Right atrium auricular region (tissue), 2 donors: ENCODE measurements at regions not wholly inside any gene's neighbourhood (a gene's known extent, or its start where the extent isn't known, plus 50 kb on each side); places are given as distances from the start of the nearest gene placed in this dataset.

Experiments used
- DNase-seq: peaks from one replicate; pipeline ENCODE4 v3.0.0-alpha.2; 2019; ENCODE audit warnings: low spot score
- H3K27ac ChIP-seq, 2 donors: fragments of 200-600 bp; sonication (generic); 1 replicate in 1 of 2; 2 replicates in 1 of 2; pipeline ENCODE4 v1.5.1; 2016 to 2019
- H3K27me3 ChIP-seq, 2 donors: fragments of 200-600 bp; sonication (generic); one replicate each; pipeline versions ENCODE4 v1.5.1 to v1.6.0; 2017 to 2019
- H3K36me3 ChIP-seq: fragments of 200-600 bp; sonication (generic); one replicate; pipeline ENCODE4 v1.5.1; 2016
- H3K4me1 ChIP-seq, 2 donors: fragments of 200-600 bp; sonication (generic); one replicate each; pipeline versions ENCODE4 v1.5.1 to v1.6.0; 2017 to 2019
- H3K4me3 ChIP-seq, 2 donors: fragments of 200-600 bp; sonication (generic); 1 replicate in 1 of 2; 2 replicates in 1 of 2; pipeline ENCODE4 v1.5.1; 2017 to 2019; ENCODE audit warnings: mild to moderate bottlenecking in 1 of 2, moderate library complexity in 1 of 2
- H3K9me3 ChIP-seq, 2 donors: fragments of 200-600 bp; sonication (generic); one replicate each; pipeline ENCODE4 v1.5.1; 2019
- TF ChIP-seq, protein P1 (sequence below), 2 donors: fragments of 200-600 bp; sonication (generic); IDR thresholded peaks; one replicate each; pipeline ENCODE4 v1.5.1; 2019; ENCODE audit warnings: antibody characterized with exemption in 2 of 2

DNA sequence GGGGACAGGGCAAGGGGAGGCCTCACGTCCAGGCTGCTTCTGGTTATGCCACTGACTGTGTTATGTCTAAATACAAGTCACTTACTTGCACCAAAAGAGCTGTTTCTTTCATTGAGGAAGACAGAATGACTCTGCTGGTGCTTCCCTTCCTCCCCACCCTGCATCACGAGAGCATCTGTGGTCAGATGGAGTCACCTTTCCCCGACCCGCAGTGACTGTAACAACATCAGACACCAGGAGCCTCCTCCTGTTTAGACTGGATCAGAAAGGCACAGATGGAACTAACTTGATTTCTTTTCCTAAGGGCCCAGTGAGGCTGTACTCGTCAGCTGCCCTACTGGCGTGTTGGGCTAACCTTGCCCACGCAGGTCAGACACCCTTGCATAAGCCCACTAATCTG is 90.3 kb upstream of the ZNF536 start:
- H3K4me1 ChIP-seq, result no peaks in the 10 kb centered on the region
- TF ChIP-seq, protein P1, sequence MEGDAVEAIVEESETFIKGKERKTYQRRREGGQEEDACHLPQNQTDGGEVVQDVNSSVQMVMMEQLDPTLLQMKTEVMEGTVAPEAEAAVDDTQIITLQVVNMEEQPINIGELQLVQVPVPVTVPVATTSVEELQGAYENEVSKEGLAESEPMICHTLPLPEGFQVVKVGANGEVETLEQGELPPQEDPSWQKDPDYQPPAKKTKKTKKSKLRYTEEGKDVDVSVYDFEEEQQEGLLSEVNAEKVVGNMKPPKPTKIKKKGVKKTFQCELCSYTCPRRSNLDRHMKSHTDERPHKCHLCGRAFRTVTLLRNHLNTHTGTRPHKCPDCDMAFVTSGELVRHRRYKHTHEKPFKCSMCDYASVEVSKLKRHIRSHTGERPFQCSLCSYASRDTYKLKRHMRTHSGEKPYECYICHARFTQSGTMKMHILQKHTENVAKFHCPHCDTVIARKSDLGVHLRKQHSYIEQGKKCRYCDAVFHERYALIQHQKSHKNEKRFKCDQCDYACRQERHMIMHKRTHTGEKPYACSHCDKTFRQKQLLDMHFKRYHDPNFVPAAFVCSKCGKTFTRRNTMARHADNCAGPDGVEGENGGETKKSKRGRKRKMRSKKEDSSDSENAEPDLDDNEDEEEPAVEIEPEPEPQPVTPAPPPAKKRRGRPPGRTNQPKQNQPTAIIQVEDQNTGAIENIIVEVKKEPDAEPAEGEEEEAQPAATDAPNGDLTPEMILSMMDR (IDR thresholded peaks at IDR 0.05), result no peak
- H3K27ac ChIP-seq, result no peak overlapping the region
- H3K36me3 ChIP-seq, result no peaks in the 10 kb centered on the region
- H3K4me3 ChIP-seq, result no peak overlapping the region
- no peak for DNase-seq
- no peaks in the 10 kb centered on the region for H3K9me3 ChIP-seq
- no peaks in the 10 kb centered on the region for H3K27me3 ChIP-seq

DNA sequence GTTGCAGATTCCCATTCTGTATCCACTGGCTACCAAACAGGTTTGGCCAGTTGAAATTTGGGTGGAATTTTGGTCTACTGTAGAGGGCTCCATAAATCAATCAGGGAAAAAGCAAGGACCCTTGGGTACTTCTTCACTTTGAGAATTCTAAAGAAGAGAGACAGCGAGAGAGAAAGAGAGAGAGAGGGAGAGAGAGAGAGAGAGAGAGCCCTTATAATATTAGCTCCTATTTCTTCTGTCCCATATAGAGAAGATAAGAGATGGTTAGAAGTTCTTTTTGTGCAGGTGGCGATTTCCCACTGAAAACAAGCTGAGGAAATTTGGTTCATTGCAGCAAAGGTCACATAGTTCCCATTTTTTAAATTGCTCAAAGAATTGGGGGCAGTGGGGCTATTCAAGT is 88.6 kb upstream of the ZNF536 start:
- Histone ChIP-seq H3K4me1 (no peaks in the 10 kb centered on the region), H3K36me3 (no peaks in the 10 kb centered on the region), H3K27ac (no peak overlapping the region), H3K4me3 (no peak overlapping the region), H3K9me3 (no peaks in the 10 kb centered on the region), H3K27me3 (no peaks in the 10 kb centered on the region)
- no peak for DNase-seq
- TF ChIP-seq, protein P1 (IDR thresholded peaks at IDR 0.05), result no peak

DNA sequence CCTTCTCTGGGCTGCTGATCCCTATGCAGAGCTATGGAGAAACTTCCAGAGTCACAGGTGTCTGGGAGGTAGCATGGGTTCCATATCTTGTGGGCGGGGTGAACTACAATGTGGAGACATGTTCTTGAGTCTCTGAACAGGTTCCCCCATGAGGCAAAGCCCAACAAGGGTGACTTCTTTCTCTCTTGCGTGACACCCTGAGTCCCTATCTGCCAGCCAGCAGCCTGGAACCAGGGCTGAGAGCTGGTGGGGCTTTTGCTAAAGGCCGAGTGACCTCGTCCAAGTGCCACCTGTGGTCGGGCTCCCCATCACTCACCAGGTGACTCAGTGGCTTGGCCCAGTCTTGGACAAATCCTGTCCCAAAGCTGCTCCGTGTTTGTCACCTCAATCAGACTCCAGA is 88.0 kb upstream of the ZNF536 start:
- Histone ChIP-seq H3K27ac (no peak overlapping the region), H3K9me3 (no peaks in the 10 kb centered on the region), H3K4me1 (no peaks in the 10 kb centered on the region), H3K4me3 (no peak overlapping the region), H3K27me3 (no peaks in the 10 kb centered on the region), H3K36me3 (no peaks in the 10 kb centered on the region)
- TF ChIP-seq, protein P1 (IDR thresholded peaks at IDR 0.05), result no peak
- DNase-seq, result no peak

DNA sequence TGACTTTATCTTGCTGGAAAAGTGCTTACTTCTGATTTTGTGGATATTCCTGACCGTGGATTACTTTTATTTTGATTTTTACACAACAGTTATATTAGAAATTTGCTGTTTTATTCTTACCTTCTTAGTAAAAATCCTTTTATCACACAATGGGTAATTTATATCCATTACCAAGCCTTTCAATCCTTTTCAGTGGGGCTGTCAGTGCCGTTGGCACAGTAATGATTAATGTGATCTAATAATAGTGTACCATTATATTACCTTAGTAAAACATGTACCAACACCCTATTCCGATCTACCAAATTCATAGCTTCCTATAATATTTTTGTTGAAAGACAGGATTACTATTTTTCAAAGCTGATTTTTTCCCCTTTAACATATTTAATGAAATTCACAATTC is 87.3 kb upstream of the ZNF536 start:
- H3K9me3 ChIP-seq, result no peaks in the 10 kb centered on the region
- DNase-seq, result no peak
- no peaks in the 10 kb centered on the region for H3K27me3 ChIP-seq
- H3K4me1 ChIP-seq, result no peaks in the 10 kb centered on the region
- H3K4me3 ChIP-seq, result no peak overlapping the region
- H3K36me3 ChIP-seq, result no peaks in the 10 kb centered on the region
- H3K27ac ChIP-seq, result no peak overlapping the region
- TF ChIP-seq, protein P1 (IDR thresholded peaks at IDR 0.05), result no peak

DNA sequence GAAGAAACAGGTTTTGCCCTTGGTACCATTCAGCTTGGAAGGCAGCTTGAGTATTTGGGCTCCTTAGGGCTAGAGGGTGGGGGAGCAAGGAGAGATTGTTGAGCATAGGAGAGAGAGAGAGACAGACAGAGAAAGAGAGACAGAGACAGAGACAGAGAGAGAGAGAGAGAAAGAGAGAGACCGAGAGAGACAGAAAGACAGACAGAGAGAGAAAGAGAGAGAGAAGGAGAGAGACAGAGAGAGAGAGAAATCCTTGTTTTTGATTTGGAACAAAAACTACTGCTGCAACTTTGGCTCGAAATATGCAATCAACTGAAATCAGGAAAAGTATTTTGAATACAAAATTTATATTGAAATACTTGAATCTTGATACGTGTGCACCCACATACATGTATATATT is 85.8 kb upstream of the ZNF536 start:
- no peak overlapping the region for H3K27ac ChIP-seq
- H3K4me1 ChIP-seq, result no peaks in the 10 kb centered on the region
- no peaks in the 10 kb centered on the region for H3K27me3 ChIP-seq
- H3K36me3 ChIP-seq, result no peaks in the 10 kb centered on the region
- H3K9me3 ChIP-seq, result no peaks in the 10 kb centered on the region
- no peak overlapping the region for H3K4me3 ChIP-seq
- TF ChIP-seq, protein P1 (IDR thresholded peaks at IDR 0.05), result no peak
- no peak for DNase-seq

DNA sequence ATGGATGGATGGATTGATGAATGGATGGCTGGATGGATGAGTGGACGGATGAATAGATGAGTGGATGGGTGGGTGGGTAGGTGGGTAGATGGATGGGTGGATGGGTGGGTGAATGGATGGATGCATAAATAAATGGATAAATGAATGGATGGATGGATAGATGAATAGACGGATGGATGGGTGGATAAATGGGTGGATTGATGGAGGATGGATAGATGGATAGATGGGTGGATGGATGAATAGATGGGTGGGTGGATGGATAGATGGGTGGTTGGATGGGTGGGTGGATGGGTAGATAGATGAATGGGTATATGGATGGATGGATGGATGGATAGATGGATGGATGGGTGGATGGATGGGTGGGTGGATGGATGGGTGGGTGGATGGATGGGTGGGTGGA is 84.9 kb upstream of the ZNF536 start:
- TF ChIP-seq, protein P1 (IDR thresholded peaks at IDR 0.05), result no peak
- Histone ChIP-seq H3K27ac (no peak overlapping the region), H3K4me1 (no peaks in the 10 kb centered on the region), H3K36me3 (no peaks in the 10 kb centered on the region), H3K9me3 (no peaks in the 10 kb centered on the region), H3K27me3 (no peaks in the 10 kb centered on the region), H3K4me3 (no peak overlapping the region)
- no peak for DNase-seq
